SK-N-SH (cell line): ENCODE measurements at regions not wholly inside any gene's neighbourhood (a gene's known extent, or its start where the extent isn't known, plus 50 kb on each side); places are given as distances from the start of the nearest gene placed in this dataset.

Experiments used
- CTCF ChIA-PET: fragments of 300-600, 350-600 bp; formaldehyde crosslinking; extraction: SDS; loops from one replicate; lab custom pipeline; 2021; lab: Yijun Ruan, JAX
- POLR2A ChIA-PET: fragments of 350-600 bp; sonication (Branson Sonifier 250); formaldehyde crosslinking; extraction: SDS; loops from one replicate; lab custom pipeline; 2020; ENCODE audit warnings: antibody characterized with exemption, inconsistent platforms; lab: Yijun Ruan, JAX
- DNase-seq: peaks from one replicate; pipeline ENCODE4 v3.0.0; 2012
- H2AFZ ChIP-seq: fragments of 200-600 bp; sonication (generic); 2 replicates; pipeline ENCODE4 v1.8.1; 2016; ENCODE audit warnings: antibody characterized with exemption, mild to moderate bottlenecking, low read depth
- H3F3A ChIP-seq: fragments of 200-600 bp; sonication (generic); replicated peaks from 2 replicates; pipeline ENCODE3; 2016; ENCODE audit warnings: antibody characterized with exemption, mild to moderate bottlenecking; ENCODE audit not compliant: insufficient read depth
- H3K27ac ChIP-seq, 2 experiments: fragments of 200-500 bp in 1 of 2; fragments of 200-600 bp in 1 of 2; sonication (Bioruptor generic) in 1 of 2; sonication (generic), shearing (Covaris generic) in 1 of 2; 2 replicates each; pipeline versions ENCODE4 v1.5.1 to v1.6.1; 2014 to 2016; ENCODE audit warnings: low read depth in 2 of 2, inconsistent platforms in 1 of 2, low read length in 1 of 2, mild to moderate bottlenecking in 1 of 2, mixed read lengths in 1 of 2
- H3K27me3 ChIP-seq: fragments of 200-600 bp; sonication (generic), shearing (Covaris generic); 2 replicates; pipeline ENCODE4 v1.6.1; 2016; ENCODE audit warnings: mixed run types; ENCODE audit not compliant: insufficient read depth
- H3K36me3 ChIP-seq, 2 experiments: fragments of 200-500 bp in 1 of 2; fragments of 200-600 bp in 1 of 2; sonication (Bioruptor generic) in 1 of 2; sonication (generic) in 1 of 2; replicated peaks in 1 of 2; 2 replicates each; pipeline versions ENCODE3 to v1.5.1; 2014 to 2016; ENCODE audit warnings: low read length in 1 of 2, mild to moderate bottlenecking in 1 of 2; ENCODE audit not compliant: insufficient read depth in 2 of 2, control insufficient read depth in 1 of 2
- H3K4me1 ChIP-seq, 2 experiments: fragments of 200-500 bp in 1 of 2; fragments of 200-600 bp in 1 of 2; sonication (Bioruptor generic) in 1 of 2; sonication (generic), shearing (Covaris generic) in 1 of 2; 2 replicates each; pipeline versions ENCODE4 v1.5.1 to v1.6.1; 2014 to 2016; ENCODE audit warnings: low read depth in 1 of 2, low read length in 1 of 2, mixed run types in 1 of 2; ENCODE audit not compliant: insufficient read depth in 2 of 2, control insufficient read depth in 1 of 2
- H3K4me2 ChIP-seq: fragments of 200-600 bp; sonication (generic), shearing (Covaris generic); 2 replicates; pipeline ENCODE4 v1.6.1; 2017; ENCODE audit warnings: mixed run types
- H3K4me3 ChIP-seq, 2 experiments: fragments of 200-500 bp in 1 of 2; fragments of 200-600 bp in 1 of 2; sonication (Bioruptor generic) in 1 of 2; sonication (generic), shearing (Covaris generic) in 1 of 2; 2 replicates each; pipeline versions ENCODE4 v1.5.1 to v1.8.1; 2014 to 2016; ENCODE audit warnings: low read depth in 2 of 2, inconsistent platforms in 1 of 2, low read length in 1 of 2, mild to moderate bottlenecking in 1 of 2, mixed read lengths in 1 of 2, moderate library complexity in 1 of 2
- H3K79me2 ChIP-seq: fragments of 200-600 bp; sonication (generic); 2 replicates; pipeline ENCODE4 v1.8.1; 2017; ENCODE audit warnings: mild to moderate bottlenecking; ENCODE audit not compliant: insufficient read depth
- H3K9ac ChIP-seq: fragments of 200-600 bp; sonication (generic); 2 replicates; pipeline ENCODE4 v1.6.1; 2017; ENCODE audit warnings: mixed run types
- H3K9me2 ChIP-seq: fragments of 200-600 bp; sonication (generic); 2 replicates; pipeline ENCODE4 v1.6.1; 2017; ENCODE audit warnings: mixed run types
- H3K9me3 ChIP-seq: fragments of 200-600 bp; sonication (generic); 2 replicates; pipeline ENCODE4 v1.6.1; 2017; ENCODE audit warnings: mixed run types, mild to moderate bottlenecking, moderate library complexity
- H4K20me1 ChIP-seq: fragments of 200-600 bp; sonication (generic); 2 replicates; pipeline ENCODE4 v1.6.1; 2017; ENCODE audit warnings: mild to moderate bottlenecking, mixed run types; ENCODE audit not compliant: insufficient read depth
- CHD2 ChIP-seq: fragments of 150-350 bp; IDR thresholded peaks from 2 replicates; pipeline ENCODE4 v1.6.1; 2018; ENCODE audit warnings: low read length; ENCODE audit not compliant: partially characterized antibody
- EP300 ChIP-seq, 2 experiments: IDR thresholded peaks; 2 replicates each; pipeline versions ENCODE4 v1.4.0 to v1.6.1; 2012; ENCODE audit warnings: borderline replicate concordance in 1 of 2, low read depth in 1 of 2, low read length in 1 of 2
- FOSL2 ChIP-seq: IDR thresholded peaks from 2 replicates; pipeline ENCODE4 v1.4.0; 2012; ENCODE audit warnings: low read depth, mild to moderate bottlenecking, moderate library complexity, borderline replicate concordance
- FOXJ3 ChIP-seq: sonication (generic); formaldehyde crosslinking; IDR thresholded peaks from 2 replicates; pipeline ENCODE4 v1.5.1; 2020; ENCODE audit warnings: mild to moderate bottlenecking, missing genetic modification reagents
- FOXM1 ChIP-seq: IDR thresholded peaks from 2 replicates; pipeline ENCODE4 v1.4.0; 2012; ENCODE audit warnings: low read depth, mild to moderate bottlenecking
- GABPA ChIP-seq: IDR thresholded peaks from 2 replicates; pipeline ENCODE4 v1.4.0; 2012; ENCODE audit warnings: low read depth, mild to moderate bottlenecking
- JUND ChIP-seq: IDR thresholded peaks from 2 replicates; pipeline ENCODE4 v1.4.0; 2012
- MEF2A ChIP-seq: IDR thresholded peaks from 2 replicates; pipeline ENCODE4 v1.4.0; 2012; ENCODE audit warnings: low read depth, borderline replicate concordance
- MXI1 ChIP-seq: IDR thresholded peaks from 2 replicates; pipeline ENCODE4 v1.6.1; 2012; ENCODE audit warnings: mild to moderate bottlenecking, low read depth, low read length, improper control_type of control experiment
- NFIC ChIP-seq: IDR thresholded peaks from 2 replicates; pipeline ENCODE4 v1.4.0; 2012; ENCODE audit warnings: borderline replicate concordance
- NRF1 ChIP-seq: IDR thresholded peaks from 2 replicates; pipeline ENCODE4 v1.6.1; 2012; ENCODE audit warnings: low read depth, mild to moderate bottlenecking, low read length
- POLR2AphosphoS5 ChIP-seq: IDR thresholded peaks from 2 replicates; pipeline ENCODE4 v1.6.1; 2012; ENCODE audit warnings: low read depth, low read length
- RAD21 ChIP-seq: IDR thresholded peaks from 2 replicates; pipeline ENCODE4 v1.6.1; 2012; ENCODE audit warnings: mild to moderate bottlenecking, low read length
- RCOR1 ChIP-seq: fragments of 150-350 bp; IDR thresholded peaks from 2 replicates; pipeline ENCODE4 v1.6.1; 2017; ENCODE audit warnings: antibody characterized with exemption, low read length
- RFX5 ChIP-seq: IDR thresholded peaks from 2 replicates; pipeline ENCODE4 v1.6.1; 2012; ENCODE audit warnings: mild to moderate bottlenecking, improper control_type of control experiment, low read length
- RXRA ChIP-seq: IDR thresholded peaks from 2 replicates; pipeline ENCODE4 v1.4.0; 2012; ENCODE audit warnings: low read depth, mild to moderate bottlenecking, borderline replicate concordance
- SIN3A ChIP-seq: IDR thresholded peaks from 2 replicates; pipeline ENCODE4 v1.6.1; 2012; ENCODE audit warnings: low read depth, mild to moderate bottlenecking, low read length, moderate library complexity, borderline replicate concordance
- SMC3 ChIP-seq: IDR thresholded peaks from 2 replicates; pipeline ENCODE4 v1.6.1; 2012; ENCODE audit warnings: low read depth, low read length, improper control_type of control experiment
- TAF1 ChIP-seq: IDR thresholded peaks from 2 replicates; pipeline ENCODE4 v1.6.1; 2012; ENCODE audit warnings: low read depth, mild to moderate bottlenecking, low read length, moderate library complexity, borderline replicate concordance
- TCF12 ChIP-seq: IDR thresholded peaks from 2 replicates; pipeline ENCODE4 v1.4.0; 2012
- TEAD4 ChIP-seq: IDR thresholded peaks from 2 replicates; pipeline ENCODE4 v1.4.0; 2012; ENCODE audit warnings: mild to moderate bottlenecking, borderline replicate concordance; ENCODE audit not compliant: insufficient read depth
- YY1 ChIP-seq: IDR thresholded peaks from 2 replicates; pipeline ENCODE4 v1.4.0; 2012; ENCODE audit warnings: low read depth, mild to moderate bottlenecking
- WGBS: methylation state at CpG from one replicate; pipeline ENCODE4 v1.1.6; 2017; ENCODE audit warnings: low lambda C conversion rate; 5-methylcytosine and 5-hydroxymethylcytosine counted together
- TF ChIP-seq, protein P1 (sequence below): fragments of 150-350 bp; IDR thresholded peaks from 2 replicates; pipeline ENCODE4 v1.6.1; 2017; ENCODE audit warnings: antibody characterized with exemption, low read length, low read depth, borderline replicate concordance
- TF ChIP-seq, protein P2 (sequence below): fragments of 200-600 bp; sonication (generic); IDR thresholded peaks from 2 replicates; pipeline ENCODE4 v1.6.1; 2017; ENCODE audit warnings: antibody characterized with exemption, mild to moderate bottlenecking, moderate library complexity
- TF ChIP-seq, protein P3 (sequence below): IDR thresholded peaks from 2 replicates; pipeline ENCODE4; 2012
- TF ChIP-seq, protein P4 (sequence below): fragments of 150-350 bp; IDR thresholded peaks from 2 replicates; pipeline ENCODE4 v1.6.1; 2016; ENCODE audit warnings: mild to moderate bottlenecking, low read depth, low read length

DNA sequence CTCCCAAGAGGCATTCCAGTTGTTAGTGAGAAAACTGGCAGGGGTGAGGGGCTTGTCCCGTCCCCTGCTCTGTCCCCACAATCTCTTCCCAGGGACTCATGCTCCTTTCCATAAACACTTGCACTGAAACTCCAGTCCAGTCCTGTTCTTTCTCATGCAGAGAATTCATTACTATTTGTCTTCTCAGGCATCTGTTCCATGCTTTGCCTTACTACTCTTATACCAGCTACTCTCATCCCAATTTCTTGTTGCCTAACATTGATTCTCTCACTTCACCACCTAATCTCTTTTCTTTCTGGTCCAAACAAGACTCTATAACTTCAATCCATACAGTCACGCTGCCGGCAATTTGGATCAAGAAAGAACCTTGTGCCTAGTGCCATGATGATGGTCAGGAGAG, 97.1 kb upstream of the VEGFC start:
- no peaks in the 10 kb centered on the region for H3K9me2 ChIP-seq

DNA sequence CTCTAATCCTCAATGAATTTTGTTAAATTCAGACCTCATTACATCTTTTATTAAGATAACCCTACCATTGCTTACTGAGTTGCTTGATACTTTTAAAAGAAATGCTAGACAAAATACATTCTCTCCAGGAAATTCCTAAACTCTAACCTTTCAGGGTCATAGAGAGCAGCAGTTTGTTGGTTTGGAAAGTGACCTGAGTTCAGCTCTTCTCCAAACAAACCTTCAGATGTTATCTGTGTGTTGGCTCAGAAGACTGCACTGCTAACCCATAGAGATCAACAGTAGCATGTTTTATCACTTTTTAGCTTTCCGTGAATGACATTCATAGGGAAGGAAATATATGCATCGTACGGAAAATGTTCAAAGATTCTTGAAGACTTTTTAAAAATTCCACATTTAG, 101.8 kb upstream of the VEGFC start:
- POLR2A ChIA-PET = no interaction called here
- CTCF ChIA-PET = interaction anchor here (1.6 kb wide), 1 partner anchor 10 kb away, joined by 5 read pairs; no protein-coding TSS in a partner anchor
- no peak for TF ChIP-seq SMC3
- TF ChIP-seq TCF12 = 0 out of 2 replicates have a peak, but pooled peaks have one; percentile 10
- no peak for TF ChIP-seq JUND
- TF ChIP-seq, protein P1, sequence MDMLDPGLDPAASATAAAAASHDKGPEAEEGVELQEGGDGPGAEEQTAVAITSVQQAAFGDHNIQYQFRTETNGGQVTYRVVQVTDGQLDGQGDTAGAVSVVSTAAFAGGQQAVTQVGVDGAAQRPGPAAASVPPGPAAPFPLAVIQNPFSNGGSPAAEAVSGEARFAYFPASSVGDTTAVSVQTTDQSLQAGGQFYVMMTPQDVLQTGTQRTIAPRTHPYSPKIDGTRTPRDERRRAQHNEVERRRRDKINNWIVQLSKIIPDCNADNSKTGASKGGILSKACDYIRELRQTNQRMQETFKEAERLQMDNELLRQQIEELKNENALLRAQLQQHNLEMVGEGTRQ = no peak
- TF ChIP-seq MEF2A = no peak
- TF ChIP-seq EP300 (IDR thresholded peaks at IDR 0.05; ENCODE audit: borderline replicate concordance in 1 of 2, low read depth in 1 of 2, low read length in 1 of 2) = no peak
- TF ChIP-seq MXI1 = no peak
- no peak for TF ChIP-seq RAD21
- TF ChIP-seq TAF1 = no peak
- 0 out of 2 replicates have a peak, but pooled peaks have one; percentile 5 for TF ChIP-seq NFIC
- TF ChIP-seq GABPA = no peak
- no peak for TF ChIP-seq NRF1
- TF ChIP-seq, protein P2, sequence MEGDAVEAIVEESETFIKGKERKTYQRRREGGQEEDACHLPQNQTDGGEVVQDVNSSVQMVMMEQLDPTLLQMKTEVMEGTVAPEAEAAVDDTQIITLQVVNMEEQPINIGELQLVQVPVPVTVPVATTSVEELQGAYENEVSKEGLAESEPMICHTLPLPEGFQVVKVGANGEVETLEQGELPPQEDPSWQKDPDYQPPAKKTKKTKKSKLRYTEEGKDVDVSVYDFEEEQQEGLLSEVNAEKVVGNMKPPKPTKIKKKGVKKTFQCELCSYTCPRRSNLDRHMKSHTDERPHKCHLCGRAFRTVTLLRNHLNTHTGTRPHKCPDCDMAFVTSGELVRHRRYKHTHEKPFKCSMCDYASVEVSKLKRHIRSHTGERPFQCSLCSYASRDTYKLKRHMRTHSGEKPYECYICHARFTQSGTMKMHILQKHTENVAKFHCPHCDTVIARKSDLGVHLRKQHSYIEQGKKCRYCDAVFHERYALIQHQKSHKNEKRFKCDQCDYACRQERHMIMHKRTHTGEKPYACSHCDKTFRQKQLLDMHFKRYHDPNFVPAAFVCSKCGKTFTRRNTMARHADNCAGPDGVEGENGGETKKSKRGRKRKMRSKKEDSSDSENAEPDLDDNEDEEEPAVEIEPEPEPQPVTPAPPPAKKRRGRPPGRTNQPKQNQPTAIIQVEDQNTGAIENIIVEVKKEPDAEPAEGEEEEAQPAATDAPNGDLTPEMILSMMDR = no peak
- TF ChIP-seq RXRA = peak; percentile 73
- no peak for TF ChIP-seq FOSL2

More for the DNA sequence above, 97.1 kb upstream of the VEGFC start:
- Histone ChIP-seq H3K4me2 (peak overlapping the region; percentile 32), H3K27ac (peak overlapping the region; percentile 69 to 81), H3K79me2 (peaks cover 4% of the 10 kb centered on the region; the same call in 1 of the 2 replicates), H3K9me3 (no peaks in the 10 kb centered on the region), H4K20me1 (no peaks in the 10 kb centered on the region), H3K36me3 (no peaks in the 10 kb centered on the region), H3K27me3 (no peaks in the 10 kb centered on the region), H3K9ac (peak overlapping the region; percentile 49; the same call in 1 of the 2 replicates), H3F3A (peaks cover 18% of the 10 kb centered on the region), H2AFZ (no peak overlapping the region; the same call in 1 of the 2 replicates), H3K4me3 (no peak overlapping the region), H3K4me1 (peaks cover 0 to 3% of the 10 kb centered on the region in 2 experiments; a peak in 1 of 4 replicates)
- ChIA-PET POLR2A (no interaction called here), CTCF (no interaction called here)
- 45% methylated on average over 3 of the region's 3 CpGs for WGBS
- DNase-seq = no peak
- TF ChIP-seq POLR2AphosphoS5 (no peak), RXRA (no peak), TAF1 (no peak), RAD21 (no peak), TEAD4 (no peak), YY1 (no peak), CHD2 (no peak), FOXM1 (no peak), EP300 (IDR thresholded peaks at IDR 0.05; ENCODE audit: borderline replicate concordance in 1 of 2, low read depth in 1 of 2, low read length in 1 of 2) (no peak), GABPA (no peak), NFIC (no peak), RFX5 (no peak), FOXJ3 (CRISPR knock-in tag) (no peak), MEF2A (no peak), RCOR1 (no peak), SIN3A (no peak), FOSL2 (no peak)
- TF ChIP-seq, protein P3, sequence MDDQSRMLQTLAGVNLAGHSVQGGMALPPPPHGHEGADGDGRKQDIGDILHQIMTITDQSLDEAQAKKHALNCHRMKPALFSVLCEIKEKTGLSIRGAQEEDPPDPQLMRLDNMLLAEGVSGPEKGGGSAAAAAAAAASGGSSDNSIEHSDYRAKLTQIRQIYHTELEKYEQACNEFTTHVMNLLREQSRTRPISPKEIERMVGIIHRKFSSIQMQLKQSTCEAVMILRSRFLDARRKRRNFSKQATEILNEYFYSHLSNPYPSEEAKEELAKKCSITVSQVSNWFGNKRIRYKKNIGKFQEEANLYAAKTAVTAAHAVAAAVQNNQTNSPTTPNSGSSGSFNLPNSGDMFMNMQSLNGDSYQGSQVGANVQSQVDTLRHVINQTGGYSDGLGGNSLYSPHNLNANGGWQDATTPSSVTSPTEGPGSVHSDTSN = no peak
- TF ChIP-seq, protein P4, sequence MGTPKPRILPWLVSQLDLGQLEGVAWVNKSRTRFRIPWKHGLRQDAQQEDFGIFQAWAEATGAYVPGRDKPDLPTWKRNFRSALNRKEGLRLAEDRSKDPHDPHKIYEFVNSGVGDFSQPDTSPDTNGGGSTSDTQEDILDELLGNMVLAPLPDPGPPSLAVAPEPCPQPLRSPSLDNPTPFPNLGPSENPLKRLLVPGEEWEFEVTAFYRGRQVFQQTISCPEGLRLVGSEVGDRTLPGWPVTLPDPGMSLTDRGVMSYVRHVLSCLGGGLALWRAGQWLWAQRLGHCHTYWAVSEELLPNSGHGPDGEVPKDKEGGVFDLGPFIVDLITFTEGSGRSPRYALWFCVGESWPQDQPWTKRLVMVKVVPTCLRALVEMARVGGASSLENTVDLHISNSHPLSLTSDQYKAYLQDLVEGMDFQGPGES = no peak

More for the DNA sequence above, 101.8 kb upstream of the VEGFC start:
- DNase-seq = no peak
- Histone ChIP-seq H3K9me2 (no peaks in the 10 kb centered on the region), H3K9me3 (no peaks in the 10 kb centered on the region), H2AFZ (no peak overlapping the region), H3K9ac (peak overlapping the region; percentile 38; the same call in 1 of the 2 replicates), H3K27me3 (no peaks in the 10 kb centered on the region), H3F3A (peaks cover 27% of the 10 kb centered on the region), H3K4me2 (peak overlapping the region; percentile 45; the same call in 1 of the 2 replicates), H3K4me3 (no peak overlapping the region), H3K36me3 (no peaks in the 10 kb centered on the region), H3K27ac (peak overlapping the region; percentile 66 to 83; a peak in 3 of 4 replicates), H3K79me2 (peaks cover 14% of the 10 kb centered on the region; the same call in 1 of the 2 replicates), H4K20me1 (no peaks in the 10 kb centered on the region), H3K4me1 (peaks cover 0 to 3% of the 10 kb centered on the region in 2 experiments; a peak in 2 of 4 replicates)
- WGBS = 49% methylated on average over 3 of the region's 3 CpGs
